HepG2 (cell line): ENCODE measurements at regions not wholly inside any gene's neighbourhood (a gene's known extent, or its start where the extent isn't known, plus 50 kb on each side); places are given as distances from the start of the nearest gene placed in this dataset.

Experiments used
- FOXM1 ChIP-seq: sonication (generic); formaldehyde crosslinking; IDR thresholded peaks from 2 replicates; pipeline ENCODE4 v1.5.0; 2020; ENCODE audit warnings: missing genetic modification reagents
- KAT2B ChIP-seq: fragments of 150-350 bp; IDR thresholded peaks from 2 replicates; pipeline ENCODE4 v1.6.1; 2014; ENCODE audit warnings: low read depth, low read length, borderline replicate concordance
- MXD3 ChIP-seq: IDR thresholded peaks from 2 replicates; pipeline ENCODE4 v1.6.1; 2016; ENCODE audit warnings: mild to moderate bottlenecking, missing biosample characterization, missing genetic modification reagents
- ZBTB46 ChIP-seq: sonication (generic); formaldehyde crosslinking; IDR thresholded peaks from 2 replicates; pipeline ENCODE4 v1.4.0; 2020; ENCODE audit warnings: mild to moderate bottlenecking, missing genetic modification reagents, borderline replicate concordance
- ZNF766 ChIP-seq: sonication (generic); formaldehyde crosslinking; IDR thresholded peaks from 2 replicates; pipeline ENCODE4 v1.5.0; 2020; ENCODE audit warnings: missing genetic modification reagents, borderline replicate concordance

GRCh38 chr13:42728507-42729180 is 52.7 kb upstream of the FAM216B start:
- TF ChIP-seq ZBTB46 (CRISPR knock-in tag) (no peak), ZNF766 (CRISPR knock-in tag) (no peak), MXD3 (CRISPR knock-in tag) (no peak), FOXM1 (no peak), KAT2B (no peak)
